ENCODE measurements at regions not wholly inside any gene's neighbourhood (a gene's known extent, or its start where the extent isn't known, plus 50 kb on each side); places are given as distances from the start of the nearest gene placed in this dataset.

GRCh38 chr10:3460420-3461128, 288.0 kb upstream of the PITRM1 start:
- DNase-seq (ENCODE audit: low read depth in 1 of 2, low spot score in 1 of 2), result no peak
- Histone ChIP-seq H3K27ac (replicated peaks) (no peak overlapping the region), H3K27me3 (ENCODE audit: insufficient read depth, poor library complexity, severe bottlenecking) (no peaks in the 10 kb centered on the region), H3K4me3 (replicated peaks; ENCODE audit: insufficient read depth, low read length) (no peak overlapping the region)
- no peak for TF ChIP-seq POLR2AphosphoS5 (IDR thresholded peaks at IDR 0.05; ENCODE audit: low read depth)

DNA sequence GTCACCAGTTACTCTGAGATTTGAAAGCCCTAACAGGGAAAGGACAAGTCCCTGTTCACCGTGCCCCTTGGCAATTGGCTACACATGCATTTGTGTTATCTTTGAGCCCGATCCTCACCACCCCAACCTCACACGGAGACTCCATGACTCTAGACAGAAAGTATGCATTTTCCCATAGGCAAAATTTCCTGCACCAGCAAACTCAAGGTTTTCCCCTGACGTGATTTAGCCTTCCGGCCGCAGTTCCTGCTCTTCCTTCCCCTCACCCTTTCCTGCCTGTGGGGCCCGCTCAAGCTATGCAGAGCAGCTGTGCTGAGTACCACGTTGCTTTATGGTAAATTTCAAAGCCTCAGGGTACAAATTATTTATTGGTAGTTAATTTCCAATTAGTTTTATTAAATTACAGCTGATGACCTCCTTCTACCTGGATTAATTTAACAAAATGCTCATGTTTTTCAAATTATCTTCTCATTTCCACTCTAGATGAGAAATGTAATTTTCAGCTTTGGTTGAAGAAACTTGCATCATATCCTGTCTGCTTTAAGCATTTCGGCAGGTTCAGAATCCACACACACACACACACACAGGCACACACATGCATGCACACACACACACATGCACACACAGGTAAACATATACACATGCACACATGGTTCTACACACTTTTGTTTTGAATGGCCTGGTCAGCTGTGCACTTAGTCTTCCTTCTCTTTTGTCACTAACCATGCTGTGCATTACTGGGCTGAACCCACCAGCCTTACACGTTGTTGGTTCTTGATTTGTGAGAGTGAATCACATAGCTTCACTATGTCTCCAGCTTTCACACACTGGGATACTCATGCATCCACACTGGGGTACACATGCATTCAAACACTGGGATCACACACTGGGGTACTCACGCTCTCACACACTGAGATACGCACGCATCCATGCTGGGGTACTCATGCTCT, 283.1 kb upstream of the PITRM1 start:
- H3K4me3 ChIP-seq (replicated peaks; ENCODE audit: insufficient read depth, low read length), result no peak overlapping the region
- H3K27me3 ChIP-seq (ENCODE audit: insufficient read depth, poor library complexity, severe bottlenecking), result no peaks in the 10 kb centered on the region
- DNase-seq (ENCODE audit: low read depth in 1 of 2, low spot score in 1 of 2), result no peak
- TF ChIP-seq SPI1 (IDR thresholded peaks at IDR 0.05; ENCODE audit: borderline replicate concordance, low read depth) (no peak), POLR2AphosphoS5 (IDR thresholded peaks at IDR 0.05; ENCODE audit: low read depth) (no peak), GABPA (IDR thresholded peaks at IDR 0.05; ENCODE audit: low read depth) (no peak)
- TF ChIP-seq, protein P1, sequence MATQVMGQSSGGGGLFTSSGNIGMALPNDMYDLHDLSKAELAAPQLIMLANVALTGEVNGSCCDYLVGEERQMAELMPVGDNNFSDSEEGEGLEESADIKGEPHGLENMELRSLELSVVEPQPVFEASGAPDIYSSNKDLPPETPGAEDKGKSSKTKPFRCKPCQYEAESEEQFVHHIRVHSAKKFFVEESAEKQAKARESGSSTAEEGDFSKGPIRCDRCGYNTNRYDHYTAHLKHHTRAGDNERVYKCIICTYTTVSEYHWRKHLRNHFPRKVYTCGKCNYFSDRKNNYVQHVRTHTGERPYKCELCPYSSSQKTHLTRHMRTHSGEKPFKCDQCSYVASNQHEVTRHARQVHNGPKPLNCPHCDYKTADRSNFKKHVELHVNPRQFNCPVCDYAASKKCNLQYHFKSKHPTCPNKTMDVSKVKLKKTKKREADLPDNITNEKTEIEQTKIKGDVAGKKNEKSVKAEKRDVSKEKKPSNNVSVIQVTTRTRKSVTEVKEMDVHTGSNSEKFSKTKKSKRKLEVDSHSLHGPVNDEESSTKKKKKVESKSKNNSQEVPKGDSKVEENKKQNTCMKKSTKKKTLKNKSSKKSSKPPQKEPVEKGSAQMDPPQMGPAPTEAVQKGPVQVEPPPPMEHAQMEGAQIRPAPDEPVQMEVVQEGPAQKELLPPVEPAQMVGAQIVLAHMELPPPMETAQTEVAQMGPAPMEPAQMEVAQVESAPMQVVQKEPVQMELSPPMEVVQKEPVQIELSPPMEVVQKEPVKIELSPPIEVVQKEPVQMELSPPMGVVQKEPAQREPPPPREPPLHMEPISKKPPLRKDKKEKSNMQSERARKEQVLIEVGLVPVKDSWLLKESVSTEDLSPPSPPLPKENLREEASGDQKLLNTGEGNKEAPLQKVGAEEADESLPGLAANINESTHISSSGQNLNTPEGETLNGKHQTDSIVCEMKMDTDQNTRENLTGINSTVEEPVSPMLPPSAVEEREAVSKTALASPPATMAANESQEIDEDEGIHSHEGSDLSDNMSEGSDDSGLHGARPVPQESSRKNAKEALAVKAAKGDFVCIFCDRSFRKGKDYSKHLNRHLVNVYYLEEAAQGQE (IDR thresholded peaks at IDR 0.05; ENCODE audit: insufficient replicate concordance, low read depth), result no peak
- TF ChIP-seq, protein P2, sequence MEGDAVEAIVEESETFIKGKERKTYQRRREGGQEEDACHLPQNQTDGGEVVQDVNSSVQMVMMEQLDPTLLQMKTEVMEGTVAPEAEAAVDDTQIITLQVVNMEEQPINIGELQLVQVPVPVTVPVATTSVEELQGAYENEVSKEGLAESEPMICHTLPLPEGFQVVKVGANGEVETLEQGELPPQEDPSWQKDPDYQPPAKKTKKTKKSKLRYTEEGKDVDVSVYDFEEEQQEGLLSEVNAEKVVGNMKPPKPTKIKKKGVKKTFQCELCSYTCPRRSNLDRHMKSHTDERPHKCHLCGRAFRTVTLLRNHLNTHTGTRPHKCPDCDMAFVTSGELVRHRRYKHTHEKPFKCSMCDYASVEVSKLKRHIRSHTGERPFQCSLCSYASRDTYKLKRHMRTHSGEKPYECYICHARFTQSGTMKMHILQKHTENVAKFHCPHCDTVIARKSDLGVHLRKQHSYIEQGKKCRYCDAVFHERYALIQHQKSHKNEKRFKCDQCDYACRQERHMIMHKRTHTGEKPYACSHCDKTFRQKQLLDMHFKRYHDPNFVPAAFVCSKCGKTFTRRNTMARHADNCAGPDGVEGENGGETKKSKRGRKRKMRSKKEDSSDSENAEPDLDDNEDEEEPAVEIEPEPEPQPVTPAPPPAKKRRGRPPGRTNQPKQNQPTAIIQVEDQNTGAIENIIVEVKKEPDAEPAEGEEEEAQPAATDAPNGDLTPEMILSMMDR (IDR thresholded peaks at IDR 0.05; ENCODE audit: insufficient read depth, low read length), result no peak
- H3K27ac ChIP-seq (replicated peaks), result no peak overlapping the region

DNA sequence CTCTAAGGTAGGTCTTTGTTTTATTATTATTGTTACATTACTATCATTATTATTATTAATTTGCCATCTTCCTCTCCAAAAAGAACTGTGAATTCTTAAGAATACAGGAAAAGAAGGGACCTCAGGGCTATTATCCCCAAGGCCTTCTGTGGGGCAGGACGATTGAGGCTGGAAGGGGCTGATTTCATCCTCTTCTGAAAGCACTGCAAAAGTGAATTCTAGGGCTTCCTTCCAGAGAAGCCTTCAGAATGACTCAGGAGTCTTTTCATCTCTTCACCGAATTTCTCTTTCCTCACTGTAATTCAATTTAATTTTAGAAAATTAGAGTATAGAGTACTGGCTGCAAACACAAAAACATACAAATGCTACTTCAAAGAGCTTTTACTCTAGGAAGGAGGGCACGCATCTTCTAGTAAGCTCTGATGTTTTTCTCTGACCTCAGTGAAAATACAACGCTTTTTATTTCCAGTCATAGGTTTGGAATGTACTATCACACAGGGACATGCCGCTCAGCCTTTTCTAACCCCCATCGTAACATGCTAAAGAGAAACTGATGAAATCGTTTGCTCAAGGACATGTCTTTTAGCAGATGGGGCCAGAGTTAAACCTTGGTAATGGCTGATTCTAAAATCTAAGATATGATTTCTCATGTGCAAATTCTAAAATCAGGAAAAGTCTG, 280.2 kb upstream of the PITRM1 start:
- Histone ChIP-seq H3K27ac (replicated peaks) (no peak overlapping the region), H3K4me3 (replicated peaks; ENCODE audit: insufficient read depth, low read length) (no peak overlapping the region), H3K27me3 (ENCODE audit: insufficient read depth, poor library complexity, severe bottlenecking) (no peaks in the 10 kb centered on the region)
- no peak for TF ChIP-seq POLR2AphosphoS5 (IDR thresholded peaks at IDR 0.05; ENCODE audit: low read depth)
- no peak for DNase-seq (ENCODE audit: low read depth in 1 of 2, low spot score in 1 of 2)

GRCh38 chr10:3452173-3452626, 279.6 kb upstream of the PITRM1 start:
- Histone ChIP-seq H3K27me3 (ENCODE audit: insufficient read depth, poor library complexity, severe bottlenecking) (no peaks in the 10 kb centered on the region), H3K4me3 (replicated peaks; ENCODE audit: insufficient read depth, low read length) (no peak overlapping the region), H3K27ac (replicated peaks) (no peak overlapping the region)
- TF ChIP-seq, protein P2 (IDR thresholded peaks at IDR 0.05; ENCODE audit: insufficient read depth, low read length), result no peak
- no peak for TF ChIP-seq POLR2AphosphoS5 (IDR thresholded peaks at IDR 0.05; ENCODE audit: low read depth)
- TF ChIP-seq, protein P1 (IDR thresholded peaks at IDR 0.05; ENCODE audit: insufficient replicate concordance, low read depth), result no peak
- TF ChIP-seq SPI1 (IDR thresholded peaks at IDR 0.05; ENCODE audit: borderline replicate concordance, low read depth), result no peak
- DNase-seq (ENCODE audit: low read depth in 1 of 2, low spot score in 1 of 2), result no peak
